DMS79 treated with DMSO at 0.1 percent for 48 hours (cell line): ENCODE measurements at regions not wholly inside any gene's neighbourhood (a gene's known extent, or its start where the extent isn't known, plus 50 kb on each side); places are given as distances from the start of the nearest gene placed in this dataset.

Experiments
- DNase-seq: peaks from one replicate; lab custom pipeline; 2025; lab: John Stamatoyannopoulos, UW

- no peak for DNase-seq
These were observed 168.8 kb upstream of the ST8SIA2 start for GRCh38 chr15:92224843-92225242.

GRCh38 chr15:92226020-92226612 lies 167.6 kb upstream of the ST8SIA2 start:
- no peak for DNase-seq

- DNase-seq = no peak
These were observed 164.9 kb upstream of the ST8SIA2 start for GRCh38 chr15:92228830-92229229.

GRCh38 chr15:92231461-92231860 lies 162.2 kb upstream of the ST8SIA2 start:
- DNase-seq = no peak

GRCh38 chr15:92232317-92232716 lies 161.4 kb upstream of the ST8SIA2 start:
- no peak for DNase-seq

- DNase-seq = no peak
These were observed 160.8 kb upstream of the ST8SIA2 start for GRCh38 chr15:92232876-92233275.

GRCh38 chr15:92243227-92243626 lies 150.5 kb upstream of the ST8SIA2 start:
- no peak for DNase-seq

- no peak for DNase-seq
These were observed 149.0 kb upstream of the ST8SIA2 start for GRCh38 chr15:92244703-92245102.

GRCh38 chr15:92247649-92248242 lies 145.9 kb upstream of the ST8SIA2 start:
- no peak for DNase-seq

- DNase-seq = no peak
These were observed 126.6 kb upstream of the ST8SIA2 start for GRCh38 chr15:92266796-92267685.

GRCh38 chr15:92268900-92269299 lies 124.8 kb upstream of the ST8SIA2 start:
- no peak for DNase-seq

- no peak for DNase-seq
These were observed 122.5 kb upstream of the ST8SIA2 start for GRCh38 chr15:92271179-92271578.

- DNase-seq = no peak
These were observed 121.6 kb upstream of the ST8SIA2 start for GRCh38 chr15:92272106-92272505.

GRCh38 chr15:92273286-92273685 lies 120.4 kb upstream of the ST8SIA2 start:
- DNase-seq = no peak

GRCh38 chr15:92273723-92274122 lies 120.0 kb upstream of the ST8SIA2 start:
- peak; percentile 45 for DNase-seq

GRCh38 chr15:92277776-92278175 lies 115.9 kb upstream of the ST8SIA2 start:
- no peak for DNase-seq

- DNase-seq = no peak
These were observed 109.9 kb upstream of the ST8SIA2 start for GRCh38 chr15:92283813-92284212.

- DNase-seq = no peak
These were observed 104.9 kb upstream of the ST8SIA2 start for GRCh38 chr15:92288755-92289154.

- no peak for DNase-seq
These were observed 103.9 kb upstream of the ST8SIA2 start for GRCh38 chr15:92289733-92290132.

GRCh38 chr15:92290359-92290992 lies 103.2 kb upstream of the ST8SIA2 start:
- DNase-seq = no peak

GRCh38 chr15:92291900-92292299 lies 101.8 kb upstream of the ST8SIA2 start:
- no peak for DNase-seq

- DNase-seq = no peak
These were observed 98.9 kb upstream of the ST8SIA2 start for GRCh38 chr15:92294759-92295158.
